ENCODE measurements at regions not wholly inside any gene's neighbourhood (a gene's known extent, or its start where the extent isn't known, plus 50 kb on each side); places are given as distances from the start of the nearest gene placed in this dataset.

GRCh38 chr2:163401481-163401880 lies 334.3 kb downstream of the FIGN start:
- no peaks in the 10 kb centered on the region for H3K9me1 ChIP-seq (ENCODE audit: control insufficient read depth, insufficient read depth, low read length)
- no peaks in the 10 kb centered on the region for H4K20me1 ChIP-seq (replicated peaks; ENCODE audit: control insufficient read depth, insufficient read depth, low read length)
- no peak overlapping the region for H3K4me3 ChIP-seq
- ATAC-seq: no peak
- H3K9me3 ChIP-seq (replicated peaks; ENCODE audit: control insufficient read depth, insufficient read depth, low read depth, low read length): no peaks in the 10 kb centered on the region
- FAIRE-seq: no peak
- TF ChIP-seq, protein P1, sequence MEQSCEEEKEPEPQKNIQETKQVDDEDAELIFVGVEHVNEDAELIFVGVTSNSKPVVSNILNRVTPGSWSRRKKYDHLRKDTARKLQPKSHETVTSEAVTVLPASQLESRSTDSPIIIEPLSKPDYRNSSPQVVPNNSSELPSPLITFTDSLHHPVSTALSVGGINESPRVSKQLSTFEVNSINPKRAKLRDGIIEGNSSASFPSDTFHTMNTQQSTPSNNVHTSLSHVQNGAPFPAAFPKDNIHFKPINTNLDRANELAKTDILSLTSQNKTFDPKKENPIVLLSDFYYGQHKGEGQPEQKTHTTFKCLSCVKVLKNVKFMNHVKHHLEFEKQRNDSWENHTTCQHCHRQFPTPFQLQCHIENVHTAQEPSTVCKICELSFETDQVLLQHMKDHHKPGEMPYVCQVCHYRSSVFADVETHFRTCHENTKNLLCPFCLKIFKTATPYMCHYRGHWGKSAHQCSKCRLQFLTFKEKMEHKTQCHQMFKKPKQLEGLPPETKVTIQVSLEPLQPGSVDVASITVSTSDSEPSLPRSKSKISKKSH (CRISPR knock-in tag; IDR thresholded peaks at IDR 0.05): no peak
- TF ChIP-seq HSF4 (CRISPR knock-in tag; IDR thresholded peaks at IDR 0.05; ENCODE audit: borderline replicate concordance) (no peak), POLR2AphosphoS2 (IDR thresholded peaks at IDR 0.05; ENCODE audit: low read length) (no peak), PHF8 (IDR thresholded peaks at IDR 0.05; ENCODE audit: borderline replicate concordance, low read length) (no peak), SRSF3 (IDR thresholded peaks at IDR 0.05; ENCODE audit: insufficient read depth, low read length) (no peak), ZNF518B (CRISPR knock-in tag; IDR thresholded peaks at IDR 0.05) (no peak), HDAC3 (IDR thresholded peaks at IDR 0.05; ENCODE audit: borderline replicate concordance, partially characterized antibody) (no peak), NFIX (CRISPR knock-in tag; IDR thresholded peaks at IDR 0.05; ENCODE audit: low read depth) (no peak), MEIS2 (IDR thresholded peaks at IDR 0.05; ENCODE audit: partially characterized antibody) (no peak), ZNF75A (CRISPR knock-in tag; IDR thresholded peaks at IDR 0.05) (no peak), ZNF445 (CRISPR knock-in tag; IDR thresholded peaks at IDR 0.05; ENCODE audit: low read depth) (no peak), ZNF12 (CRISPR knock-in tag; IDR thresholded peaks at IDR 0.05) (no peak), ZFP30 (CRISPR knock-in tag; IDR thresholded peaks at IDR 0.05; ENCODE audit: borderline replicate concordance) (no peak), ZNF76 (CRISPR knock-in tag; IDR thresholded peaks at IDR 0.05; ENCODE audit: borderline replicate concordance) (no peak)
- ChIA-PET POLR2A (no interaction called here), CTCF (ENCODE audit: low intra/inter-chr PET ratio) (no interaction called here)
- no TSS peak for BruUV-seq (replicated peaks)
- no peaks in the 10 kb centered on the region for H3K79me2 ChIP-seq (ENCODE audit: control insufficient read depth, insufficient read depth, low read length)
- H3K4me2 ChIP-seq (ENCODE audit: insufficient read depth, low read length): no peak overlapping the region
- 3% methylated on average over 3 of the region's 3 CpGs for WGBS (ENCODE audit: insufficient coverage, low coverage, missing lambda C conversion rate)
- no peaks in the 10 kb centered on the region for H3K27me3 ChIP-seq (ENCODE audit: control insufficient read depth in 2 of 2, insufficient read depth in 2 of 2, low read length in 2 of 2)
- DNase-seq (ENCODE audit: extremely low read depth in 1 of 4, low spot score in 3 of 4): no peak
- no peaks in the 10 kb centered on the region for H3K36me3 ChIP-seq (ENCODE audit: control insufficient read depth, insufficient read depth, low read length)
- no peaks in the 10 kb centered on the region for H3K4me1 ChIP-seq (replicated peaks in 1 of 2; ENCODE audit: control insufficient read depth in 2 of 2, insufficient read depth in 2 of 2, low read length in 2 of 2)
- in situ Hi-C loops (cut with MboI) (no loop called here), intact Hi-C loops (cut with micrococcal nuclease) (no loop called here)
- no peak overlapping the region for H3K27ac ChIP-seq (ENCODE audit: extremely low read depth, low read depth, low read length)
- H2AFZ ChIP-seq (ENCODE audit: low read depth, low read length): no peak overlapping the region
- H3K9ac ChIP-seq (ENCODE audit: insufficient read depth in 1 of 2, low read depth in 2 of 2, low read length in 2 of 2): no peak overlapping the region
